ENCODE measurements at regions not wholly inside any gene's neighbourhood (a gene's known extent, or its start where the extent isn't known, plus 50 kb on each side); places are given as distances from the start of the nearest gene placed in this dataset.

DNA sequence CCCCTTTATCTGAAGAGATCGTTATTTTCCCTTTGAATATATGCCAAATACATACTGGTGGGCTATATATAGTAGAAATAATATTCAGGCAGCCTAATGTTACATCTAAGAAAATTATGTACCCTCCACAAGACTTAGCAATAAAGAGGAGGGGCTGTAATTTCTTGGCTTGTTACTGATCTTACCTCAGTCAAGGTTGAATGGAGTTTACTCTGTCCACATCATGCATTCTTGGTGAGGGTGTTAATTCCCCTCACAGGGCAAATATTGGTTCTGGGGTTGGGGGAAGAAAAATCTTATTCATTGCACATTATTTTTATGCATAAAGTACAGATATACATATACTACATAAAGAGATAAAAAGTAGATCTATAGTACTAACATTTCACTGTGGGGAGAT lies 145.8 kb upstream of the ANK3 start:
- Histone ChIP-seq H3K4me2 (ENCODE audit: low read depth, low read length, poor library complexity, severe bottlenecking) (no peak overlapping the region), H3K9me2 (replicated peaks; ENCODE audit: low read depth, low read length) (no peaks in the 10 kb centered on the region)

DNA sequence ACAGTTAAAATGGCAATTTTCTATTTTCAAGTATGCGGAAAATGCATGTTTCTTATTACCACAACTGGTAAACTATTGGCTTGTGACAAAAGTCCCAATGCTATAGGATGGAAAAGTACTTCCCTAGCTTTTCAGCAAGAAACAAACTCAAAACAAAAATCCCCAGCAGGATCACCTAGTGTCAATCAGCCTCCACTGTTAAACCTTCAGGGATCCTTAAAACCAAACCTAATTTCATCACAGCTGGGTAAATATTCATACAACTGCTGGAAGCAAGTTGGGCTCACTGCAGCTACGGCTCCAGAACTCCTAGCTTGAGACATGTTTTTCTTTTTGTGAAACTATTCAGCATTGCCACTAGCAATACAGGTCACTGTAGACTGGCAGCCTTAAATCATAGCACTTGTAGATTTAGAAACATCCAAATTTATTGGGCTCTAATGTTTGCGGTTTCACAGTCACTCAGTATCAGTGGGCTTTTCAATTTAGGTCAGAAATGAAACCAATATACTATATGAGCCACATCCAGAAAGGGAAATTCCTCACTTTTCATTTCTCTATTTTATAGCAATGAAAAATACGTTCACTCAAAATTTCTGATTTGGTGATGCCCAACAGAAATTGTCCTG lies 145.2 kb upstream of the ANK3 start:
- H3K9me2 ChIP-seq (replicated peaks; ENCODE audit: low read depth, low read length): no peaks in the 10 kb centered on the region
- no peaks in the 10 kb centered on the region for H4K20me1 ChIP-seq (ENCODE audit: insufficient read depth, low read length, poor library complexity, severe bottlenecking)
- H3K4me2 ChIP-seq (ENCODE audit: low read depth, low read length, poor library complexity, severe bottlenecking): no peak overlapping the region
- no peaks in the 10 kb centered on the region for H3F3A ChIP-seq (ENCODE audit: low read depth)
- no peaks in the 10 kb centered on the region for H3K79me2 ChIP-seq (ENCODE audit: insufficient read depth, low read length)
- H3K9ac ChIP-seq (ENCODE audit: low read depth, low read length, poor library complexity, severe bottlenecking): no peak overlapping the region
- no peaks in the 10 kb centered on the region for H3K9me3 ChIP-seq (ENCODE audit: insufficient read depth, low read depth, low read length)
- H3K4me1 ChIP-seq (ENCODE audit: insufficient read depth, low read length, poor library complexity, severe bottlenecking): no peaks in the 10 kb centered on the region
- H3K36me3 ChIP-seq (ENCODE audit: insufficient read depth, low read length): no peaks in the 10 kb centered on the region
- TF ChIP-seq EZH2phosphoT487 (IDR thresholded peaks at IDR 0.05; ENCODE audit: borderline replicate concordance): no peak
- TF ChIP-seq, protein P1, sequence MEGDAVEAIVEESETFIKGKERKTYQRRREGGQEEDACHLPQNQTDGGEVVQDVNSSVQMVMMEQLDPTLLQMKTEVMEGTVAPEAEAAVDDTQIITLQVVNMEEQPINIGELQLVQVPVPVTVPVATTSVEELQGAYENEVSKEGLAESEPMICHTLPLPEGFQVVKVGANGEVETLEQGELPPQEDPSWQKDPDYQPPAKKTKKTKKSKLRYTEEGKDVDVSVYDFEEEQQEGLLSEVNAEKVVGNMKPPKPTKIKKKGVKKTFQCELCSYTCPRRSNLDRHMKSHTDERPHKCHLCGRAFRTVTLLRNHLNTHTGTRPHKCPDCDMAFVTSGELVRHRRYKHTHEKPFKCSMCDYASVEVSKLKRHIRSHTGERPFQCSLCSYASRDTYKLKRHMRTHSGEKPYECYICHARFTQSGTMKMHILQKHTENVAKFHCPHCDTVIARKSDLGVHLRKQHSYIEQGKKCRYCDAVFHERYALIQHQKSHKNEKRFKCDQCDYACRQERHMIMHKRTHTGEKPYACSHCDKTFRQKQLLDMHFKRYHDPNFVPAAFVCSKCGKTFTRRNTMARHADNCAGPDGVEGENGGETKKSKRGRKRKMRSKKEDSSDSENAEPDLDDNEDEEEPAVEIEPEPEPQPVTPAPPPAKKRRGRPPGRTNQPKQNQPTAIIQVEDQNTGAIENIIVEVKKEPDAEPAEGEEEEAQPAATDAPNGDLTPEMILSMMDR (conservative IDR thresholded peaks at IDR 0.05; ENCODE audit: low read length): no peak
- no peak overlapping the region for H3K4me3 ChIP-seq (ENCODE audit: low read length, poor library complexity, severe bottlenecking)
- no peaks in the 10 kb centered on the region for H3K27me3 ChIP-seq (ENCODE audit: insufficient read depth, low read length, poor library complexity, severe bottlenecking)
- H2AFZ ChIP-seq (ENCODE audit: low read length): no peak overlapping the region

More for the DNA sequence above, 145.8 kb upstream of the ANK3 start:
- no peaks in the 10 kb centered on the region for H3F3A ChIP-seq (ENCODE audit: low read depth)
- H2AFZ ChIP-seq (ENCODE audit: low read length): no peak overlapping the region
- H3K36me3 ChIP-seq (ENCODE audit: insufficient read depth, low read length): no peaks in the 10 kb centered on the region
- TF ChIP-seq, protein P1 (conservative IDR thresholded peaks at IDR 0.05; ENCODE audit: low read length): no peak
- no peak for TF ChIP-seq EZH2phosphoT487 (IDR thresholded peaks at IDR 0.05; ENCODE audit: borderline replicate concordance)
- H3K9me3 ChIP-seq (ENCODE audit: insufficient read depth, low read depth, low read length): no peaks in the 10 kb centered on the region
- H3K27me3 ChIP-seq (ENCODE audit: insufficient read depth, low read length, poor library complexity, severe bottlenecking): no peaks in the 10 kb centered on the region
- no peak overlapping the region for H3K4me3 ChIP-seq (ENCODE audit: low read length, poor library complexity, severe bottlenecking)
- no peaks in the 10 kb centered on the region for H3K4me1 ChIP-seq (ENCODE audit: insufficient read depth, low read length, poor library complexity, severe bottlenecking)
- H3K9ac ChIP-seq (ENCODE audit: low read depth, low read length, poor library complexity, severe bottlenecking): no peak overlapping the region
- no peaks in the 10 kb centered on the region for H4K20me1 ChIP-seq (ENCODE audit: insufficient read depth, low read length, poor library complexity, severe bottlenecking)
- H3K79me2 ChIP-seq (ENCODE audit: insufficient read depth, low read length): no peaks in the 10 kb centered on the region

DNA sequence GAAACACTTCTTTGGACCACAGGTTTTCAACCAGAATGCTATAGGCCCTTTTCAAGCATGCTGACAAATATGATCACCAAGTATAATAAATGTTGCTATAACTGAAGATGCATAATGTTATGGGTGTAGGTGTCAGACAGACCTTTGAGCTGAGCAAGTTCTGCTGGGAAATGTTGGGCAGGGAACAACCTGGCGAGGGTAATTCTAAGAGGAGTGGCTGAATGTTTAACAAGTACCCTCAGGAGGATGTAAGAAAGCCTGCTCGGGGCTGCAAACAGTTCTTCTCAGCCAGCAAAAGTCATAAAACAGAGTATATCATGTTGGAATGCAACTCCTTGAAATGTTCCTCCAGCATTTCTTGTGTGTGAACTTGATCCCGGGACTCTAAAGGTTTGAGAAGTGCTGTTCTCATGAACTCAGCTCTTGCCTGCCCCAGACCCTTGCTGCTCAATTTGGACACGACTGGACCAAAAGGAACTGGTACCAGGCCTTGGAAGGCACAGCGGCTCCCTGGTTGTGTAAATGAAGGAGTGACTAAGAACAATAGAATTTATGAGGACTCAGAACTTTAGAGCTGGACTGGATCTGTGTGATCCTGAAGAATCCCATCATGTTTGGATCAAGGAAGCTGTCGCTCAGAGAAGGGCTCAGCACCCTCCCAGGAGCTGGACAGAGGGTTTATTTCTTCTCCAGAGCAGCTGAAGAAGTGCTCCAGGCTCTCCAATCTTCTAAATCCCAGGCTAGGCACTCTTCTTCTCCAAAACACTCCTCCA lies 143.2 kb upstream of the ANK3 start:
- Histone ChIP-seq H4K20me1 (ENCODE audit: insufficient read depth, low read length, poor library complexity, severe bottlenecking) (no peaks in the 10 kb centered on the region), H3K27me3 (ENCODE audit: insufficient read depth, low read length, poor library complexity, severe bottlenecking) (no peaks in the 10 kb centered on the region), H3K4me3 (ENCODE audit: low read length, poor library complexity, severe bottlenecking) (no peak overlapping the region), H3K9ac (ENCODE audit: low read depth, low read length, poor library complexity, severe bottlenecking) (no peak overlapping the region), H3K4me1 (ENCODE audit: insufficient read depth, low read length, poor library complexity, severe bottlenecking) (no peaks in the 10 kb centered on the region), H3F3A (ENCODE audit: low read depth) (no peaks in the 10 kb centered on the region), H3K79me2 (ENCODE audit: insufficient read depth, low read length) (no peaks in the 10 kb centered on the region), H3K36me3 (ENCODE audit: insufficient read depth, low read length) (no peaks in the 10 kb centered on the region), H3K4me2 (ENCODE audit: low read depth, low read length, poor library complexity, severe bottlenecking) (no peak overlapping the region), H2AFZ (ENCODE audit: low read length) (no peak overlapping the region), H3K9me2 (replicated peaks; ENCODE audit: low read depth, low read length) (no peaks in the 10 kb centered on the region), H3K9me3 (ENCODE audit: insufficient read depth, low read depth, low read length) (no peaks in the 10 kb centered on the region)
- TF ChIP-seq, protein P1 (conservative IDR thresholded peaks at IDR 0.05; ENCODE audit: low read length): no peak
- TF ChIP-seq EZH2phosphoT487 (IDR thresholded peaks at IDR 0.05; ENCODE audit: borderline replicate concordance): no peak
